GM18858 (cell line): ENCODE measurements at regions not wholly inside any gene's neighbourhood (a gene's known extent, or its start where the extent isn't known, plus 50 kb on each side); places are given as distances from the start of the nearest gene placed in this dataset.

Experiments used
- ATAC-seq: cut with Tn5 transposase; IDR thresholded peaks from one replicate; pipeline ENCODE4 v1.9.1; 2021; ENCODE audit not compliant: unreplicated experiment

- ATAC-seq, result no peak
Measured at GRCh38 chr10:50936335-50936734, 50.9 kb upstream of the A1CF start.

- ATAC-seq, result no peak
Measured at GRCh38 chr10:50937230-50937907, 51.9 kb upstream of the A1CF start.

GRCh38 chr10:50941629-50942028 lies 56.2 kb upstream of the A1CF start:
- no peak for ATAC-seq

- ATAC-seq, result no peak
Measured at GRCh38 chr10:50946991-50947781, 61.8 kb upstream of the A1CF start.

GRCh38 chr10:50951365-50951764 lies 65.9 kb upstream of the A1CF start:
- no peak for ATAC-seq

- no peak for ATAC-seq
Measured at GRCh38 chr10:50961297-50961696, 75.9 kb upstream of the A1CF start.

GRCh38 chr10:50963063-50963462 lies 77.6 kb upstream of the A1CF start:
- ATAC-seq, result no peak

- no peak for ATAC-seq
Measured at GRCh38 chr10:50968386-50969091, 83.1 kb upstream of the A1CF start.

- ATAC-seq, result no peak
Measured at GRCh38 chr10:50972591-50972990, 87.2 kb upstream of the A1CF start.

- no peak for ATAC-seq
Measured at GRCh38 chr10:50981385-50981784, 92.9 kb upstream of the PRKG1 start.

GRCh38 chr10:50981904-50982303 lies 92.4 kb upstream of the PRKG1 start:
- no peak for ATAC-seq

- no peak for ATAC-seq
Measured at GRCh38 chr10:50982989-50983388, 91.3 kb upstream of the PRKG1 start.

- no peak for ATAC-seq
Measured at GRCh38 chr10:50987934-50988333, 86.4 kb upstream of the PRKG1 start.

- ATAC-seq, result no peak
Measured at GRCh38 chr10:50988792-50989191, 85.5 kb upstream of the PRKG1 start.

- no peak for ATAC-seq
Measured at GRCh38 chr10:50990568-50991455, 83.5 kb upstream of the PRKG1 start.

- no peak for ATAC-seq
Measured at GRCh38 chr10:50991456-50992355, 82.6 kb upstream of the PRKG1 start.

GRCh38 chr10:50992356-50992901 lies 81.9 kb upstream of the PRKG1 start:
- no peak for ATAC-seq

- ATAC-seq, result no peak
Measured at GRCh38 chr10:50992972-50993766, 81.1 kb upstream of the PRKG1 start.

GRCh38 chr10:50993771-50994251 lies 80.5 kb upstream of the PRKG1 start:
- no peak for ATAC-seq
